ENCODE measurements at regions not wholly inside any gene's neighbourhood (a gene's known extent, or its start where the extent isn't known, plus 50 kb on each side); places are given as distances from the start of the nearest gene placed in this dataset.

- no peak for TF ChIP-seq CTCF (IDR thresholded peaks at IDR 0.05)
- no peak for TF ChIP-seq POLR2A (IDR thresholded peaks at IDR 0.05)
These were observed 736.9 kb downstream of the GBE1 start for GRCh38 chr3:81024560-81024959.
